ENCODE measurements at regions not wholly inside any gene's neighbourhood (a gene's known extent, or its start where the extent isn't known, plus 50 kb on each side); places are given as distances from the start of the nearest gene placed in this dataset.

DNA sequence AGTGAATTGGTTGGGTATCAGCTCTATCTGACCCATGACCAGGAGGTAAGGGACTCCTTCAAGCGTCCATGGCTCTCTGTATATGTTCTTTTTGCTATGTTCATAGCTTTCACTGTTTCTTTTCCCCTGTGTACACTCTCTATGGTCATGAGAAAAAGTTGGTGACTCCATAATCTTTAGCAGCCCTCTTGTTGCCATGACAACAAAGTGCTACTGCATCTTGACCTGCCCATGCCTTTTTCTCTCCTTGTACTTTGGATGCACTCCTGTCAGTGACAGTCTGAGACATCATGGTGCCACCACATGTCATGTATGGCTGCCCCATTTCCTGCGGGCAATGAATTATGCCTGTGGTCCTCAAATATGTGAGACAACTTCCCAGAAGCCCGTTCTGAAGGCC, 280.2 kb downstream of the TMEM121 start:
- Histone ChIP-seq H3K36me3 (ENCODE audit: control insufficient read depth, insufficient read depth, low read length) (no peaks in the 10 kb centered on the region), H3K4me3 (ENCODE audit: low read depth, low read length) (no peak overlapping the region), H3K27me3 (ENCODE audit: control insufficient read depth, insufficient read depth, low read length) (no peaks in the 10 kb centered on the region)
- TF ChIP-seq, protein P1, sequence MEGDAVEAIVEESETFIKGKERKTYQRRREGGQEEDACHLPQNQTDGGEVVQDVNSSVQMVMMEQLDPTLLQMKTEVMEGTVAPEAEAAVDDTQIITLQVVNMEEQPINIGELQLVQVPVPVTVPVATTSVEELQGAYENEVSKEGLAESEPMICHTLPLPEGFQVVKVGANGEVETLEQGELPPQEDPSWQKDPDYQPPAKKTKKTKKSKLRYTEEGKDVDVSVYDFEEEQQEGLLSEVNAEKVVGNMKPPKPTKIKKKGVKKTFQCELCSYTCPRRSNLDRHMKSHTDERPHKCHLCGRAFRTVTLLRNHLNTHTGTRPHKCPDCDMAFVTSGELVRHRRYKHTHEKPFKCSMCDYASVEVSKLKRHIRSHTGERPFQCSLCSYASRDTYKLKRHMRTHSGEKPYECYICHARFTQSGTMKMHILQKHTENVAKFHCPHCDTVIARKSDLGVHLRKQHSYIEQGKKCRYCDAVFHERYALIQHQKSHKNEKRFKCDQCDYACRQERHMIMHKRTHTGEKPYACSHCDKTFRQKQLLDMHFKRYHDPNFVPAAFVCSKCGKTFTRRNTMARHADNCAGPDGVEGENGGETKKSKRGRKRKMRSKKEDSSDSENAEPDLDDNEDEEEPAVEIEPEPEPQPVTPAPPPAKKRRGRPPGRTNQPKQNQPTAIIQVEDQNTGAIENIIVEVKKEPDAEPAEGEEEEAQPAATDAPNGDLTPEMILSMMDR (IDR thresholded peaks at IDR 0.05; ENCODE audit: insufficient read depth, low read length, poor library complexity, severe bottlenecking), result no peak
- DNase-seq (ENCODE audit: low read depth), result no peak

DNA sequence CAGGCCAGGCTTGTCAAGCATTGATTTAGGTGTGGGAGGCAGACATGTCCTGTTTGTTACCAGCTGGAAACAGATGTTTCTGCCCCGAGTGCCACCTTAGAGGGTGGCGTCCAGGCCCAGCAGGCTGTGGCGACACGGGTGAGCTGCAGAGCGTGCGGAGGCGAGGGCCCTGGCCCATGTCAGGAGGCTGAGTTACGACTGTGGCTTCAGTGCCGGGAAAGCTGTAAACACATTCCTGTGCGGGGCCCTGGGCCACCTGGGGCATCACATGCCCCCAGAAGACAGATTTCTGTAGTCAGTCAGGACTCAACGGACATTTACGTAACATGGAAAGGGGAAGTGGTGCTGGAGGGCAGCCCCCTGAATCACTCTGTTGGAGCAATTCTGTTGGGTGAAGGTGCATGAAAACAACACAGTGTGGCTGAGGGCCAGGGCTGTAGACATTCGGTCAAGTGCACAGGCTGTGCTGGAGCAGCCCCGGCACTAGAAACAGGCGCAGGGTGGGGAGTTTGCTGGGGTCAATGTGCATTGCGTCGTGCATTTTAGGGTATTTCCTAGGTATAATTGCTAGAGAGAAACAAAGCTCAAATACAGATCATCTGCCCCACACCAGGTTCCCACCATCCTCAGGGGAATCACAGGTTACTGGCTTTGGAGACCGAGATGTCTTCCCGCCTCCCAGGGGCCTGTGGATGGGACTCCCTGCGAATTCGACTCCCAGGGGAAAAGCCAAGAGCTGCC, 291.8 kb downstream of the TMEM121 start:
- Histone ChIP-seq H3K4me3 (ENCODE audit: low read depth, low read length) (no peak overlapping the region), H3K36me3 (ENCODE audit: control insufficient read depth, insufficient read depth, low read length) (no peaks in the 10 kb centered on the region), H3K27me3 (ENCODE audit: control insufficient read depth, insufficient read depth, low read length) (no peaks in the 10 kb centered on the region)
- DNase-seq (ENCODE audit: low read depth), result no peak
- TF ChIP-seq, protein P1 (IDR thresholded peaks at IDR 0.05; ENCODE audit: insufficient read depth, low read length, poor library complexity, severe bottlenecking), result no peak

DNA sequence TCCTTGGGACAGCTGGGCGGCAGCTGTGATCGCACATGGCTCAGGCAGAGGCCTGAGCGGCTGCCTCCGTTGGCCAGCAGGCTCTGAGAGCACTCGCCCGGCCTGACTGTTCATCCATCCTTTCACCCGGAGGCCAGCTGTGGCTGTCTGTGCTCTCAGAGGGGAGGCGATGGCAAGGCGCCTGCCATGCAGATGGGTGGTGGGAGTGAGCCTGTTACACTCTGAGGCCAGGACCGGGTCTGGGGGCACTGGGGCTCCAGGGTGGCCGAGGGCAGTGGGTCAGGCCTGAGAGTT, 292.3 kb downstream of the TMEM121 start:
- Histone ChIP-seq H3K4me3 (ENCODE audit: low read depth, low read length) (no peak overlapping the region), H3K27me3 (ENCODE audit: control insufficient read depth, insufficient read depth, low read length) (no peaks in the 10 kb centered on the region), H3K36me3 (ENCODE audit: control insufficient read depth, insufficient read depth, low read length) (no peaks in the 10 kb centered on the region)
- DNase-seq (ENCODE audit: low read depth), result no peak
- TF ChIP-seq, protein P1 (IDR thresholded peaks at IDR 0.05; ENCODE audit: insufficient read depth, low read length, poor library complexity, severe bottlenecking), result no peak

DNA sequence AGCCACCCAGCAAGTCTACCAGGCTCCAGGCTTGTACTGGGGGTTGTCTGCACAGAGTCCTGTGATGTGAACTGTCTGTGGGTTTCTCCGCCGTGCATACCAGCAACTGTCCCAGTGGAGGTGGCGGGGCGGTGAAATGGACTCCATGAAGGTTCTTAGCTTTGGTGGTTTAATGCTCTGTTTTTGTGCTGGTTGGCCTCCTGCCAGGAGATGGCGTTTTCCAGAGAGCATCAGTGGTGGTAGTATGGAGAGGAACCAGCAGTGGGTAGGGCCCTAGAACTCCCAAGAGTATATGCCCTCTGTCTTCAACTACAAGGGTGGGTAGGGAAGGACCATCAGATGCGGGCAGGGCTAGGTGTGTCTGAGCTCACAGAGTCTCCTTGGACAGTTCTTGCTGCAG, 303.8 kb downstream of the TMEM121 start:
- no peak for DNase-seq (ENCODE audit: low read depth)
- TF ChIP-seq, protein P1 (IDR thresholded peaks at IDR 0.05; ENCODE audit: insufficient read depth, low read length, poor library complexity, severe bottlenecking), result no peak
- H3K27me3 ChIP-seq (ENCODE audit: control insufficient read depth, insufficient read depth, low read length), result no peaks in the 10 kb centered on the region

DNA sequence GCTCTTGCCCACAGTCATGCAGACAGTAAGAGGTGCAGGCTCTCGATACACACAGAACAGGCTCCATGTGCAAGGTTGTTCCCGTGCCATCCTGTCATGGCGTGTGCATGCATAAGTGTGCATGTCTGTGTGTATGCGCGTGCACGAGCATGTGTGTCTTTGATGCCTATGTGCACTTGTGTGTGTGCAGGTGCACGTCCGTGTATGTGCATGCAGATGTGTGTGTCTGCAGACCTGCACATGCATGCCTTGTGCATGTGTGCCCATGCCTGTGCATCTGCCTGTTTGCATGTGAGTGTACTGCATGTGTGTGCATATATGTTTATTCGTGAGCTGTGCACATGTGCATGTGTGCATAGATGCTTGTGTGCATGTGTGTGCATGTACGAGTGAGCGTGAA, 309.8 kb downstream of the TMEM121 start:
- no peak for DNase-seq (ENCODE audit: low read depth)
- TF ChIP-seq, protein P1 (IDR thresholded peaks at IDR 0.05; ENCODE audit: insufficient read depth, low read length, poor library complexity, severe bottlenecking), result no peak
- no peak overlapping the region for H3K4me3 ChIP-seq (ENCODE audit: low read depth, low read length)
- H3K27me3 ChIP-seq (ENCODE audit: control insufficient read depth, insufficient read depth, low read length), result no peaks in the 10 kb centered on the region
- no peaks in the 10 kb centered on the region for H3K36me3 ChIP-seq (ENCODE audit: control insufficient read depth, insufficient read depth, low read length)

More for the DNA sequence above, 303.8 kb downstream of the TMEM121 start:
- no peaks in the 10 kb centered on the region for H3K36me3 ChIP-seq (ENCODE audit: control insufficient read depth, insufficient read depth, low read length)
- no peak overlapping the region for H3K4me3 ChIP-seq (ENCODE audit: low read depth, low read length)

DNA sequence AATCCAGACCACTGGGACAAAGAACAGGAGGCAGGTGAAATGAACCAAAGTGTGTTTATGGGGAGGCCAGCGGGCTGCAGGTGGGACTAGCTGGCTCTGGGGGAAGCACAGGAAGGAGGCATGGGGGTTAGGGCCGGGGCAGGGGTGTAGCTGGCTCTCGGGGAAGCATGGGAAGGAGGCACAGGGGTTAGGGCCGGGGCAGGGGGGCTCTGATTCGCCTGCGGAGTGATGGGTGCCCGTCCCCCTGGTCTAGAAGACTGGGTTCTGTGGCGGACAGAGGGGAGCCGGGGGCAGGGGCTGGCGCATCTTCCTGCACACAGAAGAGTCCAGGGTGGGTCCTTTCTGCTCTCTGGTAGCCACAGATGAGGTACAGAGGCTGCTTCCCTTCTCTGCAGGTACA, 310.3 kb downstream of the TMEM121 start:
- no peak overlapping the region for H3K4me3 ChIP-seq (ENCODE audit: low read depth, low read length)
- no peaks in the 10 kb centered on the region for H3K27me3 ChIP-seq (ENCODE audit: control insufficient read depth, insufficient read depth, low read length)
- H3K36me3 ChIP-seq (ENCODE audit: control insufficient read depth, insufficient read depth, low read length), result no peaks in the 10 kb centered on the region
- TF ChIP-seq, protein P1 (IDR thresholded peaks at IDR 0.05; ENCODE audit: insufficient read depth, low read length, poor library complexity, severe bottlenecking), result no peak
- no peak for DNase-seq (ENCODE audit: low read depth)
